AG10803 (cell line): ENCODE measurements at regions not wholly inside any gene's neighbourhood (a gene's known extent, or its start where the extent isn't known, plus 50 kb on each side); places are given as distances from the start of the nearest gene placed in this dataset.

ENCODE experiments used
- DNase-seq: peaks from one replicate; pipeline ENCODE4 v3.0.0; 2010; ENCODE audit warnings: low read depth
- H3K4me3 ChIP-seq: 2 replicates; pipeline ENCODE4 v1.5.1; 2011; ENCODE audit warnings: mild to moderate bottlenecking, low read length, control low read depth
- CTCF ChIP-seq: conservative IDR thresholded peaks from 2 replicates; pipeline ENCODE4 v1.5.1; 2011; ENCODE audit warnings: mild to moderate bottlenecking, low read length, control low read depth, inconsistent platforms

- no peak overlapping the region for H3K4me3 ChIP-seq
- DNase-seq = no peak
- TF ChIP-seq CTCF = no peak
Observed at GRCh38 chr4:152023674-152024073, 262.9 kb upstream of the GATB start.

- TF ChIP-seq CTCF = no peak
- H3K4me3 ChIP-seq = no peak overlapping the region
- no peak for DNase-seq
Observed at GRCh38 chr4:152022543-152022942, 261.7 kb upstream of the GATB start.

GRCh38 chr4:152021788-152022438 is 261.1 kb upstream of the GATB start:
- TF ChIP-seq CTCF = no peak
- no peak for DNase-seq
- no peak overlapping the region for H3K4me3 ChIP-seq

- TF ChIP-seq CTCF = no peak
- H3K4me3 ChIP-seq = no peak overlapping the region
- DNase-seq = no peak
Observed at GRCh38 chr4:152020073-152020472, 259.3 kb upstream of the GATB start.

GRCh38 chr4:152016303-152016620 is 255.5 kb upstream of the GATB start:
- no peak for DNase-seq
- TF ChIP-seq CTCF = no peak
- H3K4me3 ChIP-seq = no peak overlapping the region

- TF ChIP-seq CTCF = no peak
- DNase-seq = no peak
- no peak overlapping the region for H3K4me3 ChIP-seq
Observed at GRCh38 chr4:152015597-152016302, 254.9 kb upstream of the GATB start.

- TF ChIP-seq CTCF = no peak
- no peak for DNase-seq
- H3K4me3 ChIP-seq = no peak overlapping the region
Observed at GRCh38 chr4:152014280-152014679, 253.5 kb upstream of the GATB start.
